ENCODE measurements at regions not wholly inside any gene's neighbourhood (a gene's known extent, or its start where the extent isn't known, plus 50 kb on each side); places are given as distances from the start of the nearest gene placed in this dataset.

DNA sequence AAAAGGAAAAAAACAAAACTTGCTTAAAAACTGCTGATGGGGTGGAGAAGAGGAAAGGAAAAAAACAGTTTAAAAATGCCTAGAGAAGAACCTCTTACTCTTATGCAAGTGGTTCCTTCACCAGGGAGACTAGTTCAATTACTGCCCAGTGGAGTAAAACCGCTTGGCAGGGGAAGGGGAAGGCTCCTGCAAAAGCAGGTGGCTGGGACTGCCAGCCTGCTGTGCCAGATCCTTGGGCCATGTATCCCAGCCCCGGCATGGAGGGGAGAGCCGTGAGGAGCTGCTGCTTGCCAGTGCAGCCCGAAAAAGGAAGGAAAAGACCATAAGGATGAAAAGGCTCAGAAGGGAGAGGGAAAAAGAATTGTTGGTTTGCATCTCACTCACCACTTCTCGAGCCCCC lies 123.0 kb downstream of the FSCB start:
- no peak for TF ChIP-seq POLR2A (IDR thresholded peaks at IDR 0.05)
- TF ChIP-seq, protein P1, sequence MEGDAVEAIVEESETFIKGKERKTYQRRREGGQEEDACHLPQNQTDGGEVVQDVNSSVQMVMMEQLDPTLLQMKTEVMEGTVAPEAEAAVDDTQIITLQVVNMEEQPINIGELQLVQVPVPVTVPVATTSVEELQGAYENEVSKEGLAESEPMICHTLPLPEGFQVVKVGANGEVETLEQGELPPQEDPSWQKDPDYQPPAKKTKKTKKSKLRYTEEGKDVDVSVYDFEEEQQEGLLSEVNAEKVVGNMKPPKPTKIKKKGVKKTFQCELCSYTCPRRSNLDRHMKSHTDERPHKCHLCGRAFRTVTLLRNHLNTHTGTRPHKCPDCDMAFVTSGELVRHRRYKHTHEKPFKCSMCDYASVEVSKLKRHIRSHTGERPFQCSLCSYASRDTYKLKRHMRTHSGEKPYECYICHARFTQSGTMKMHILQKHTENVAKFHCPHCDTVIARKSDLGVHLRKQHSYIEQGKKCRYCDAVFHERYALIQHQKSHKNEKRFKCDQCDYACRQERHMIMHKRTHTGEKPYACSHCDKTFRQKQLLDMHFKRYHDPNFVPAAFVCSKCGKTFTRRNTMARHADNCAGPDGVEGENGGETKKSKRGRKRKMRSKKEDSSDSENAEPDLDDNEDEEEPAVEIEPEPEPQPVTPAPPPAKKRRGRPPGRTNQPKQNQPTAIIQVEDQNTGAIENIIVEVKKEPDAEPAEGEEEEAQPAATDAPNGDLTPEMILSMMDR (IDR thresholded peaks at IDR 0.05 in 4 of 5, conservative IDR thresholded peaks at IDR 0.05 in 1 of 5), result no peak
- intact Hi-C loops (cut with DNase I; ENCODE audit: low total_unique reads) (no loop called here), in situ Hi-C loops (cut with MboI; ENCODE audit: low sequenced_read_pairs in 4 of 4) (no loop called here)

DNA sequence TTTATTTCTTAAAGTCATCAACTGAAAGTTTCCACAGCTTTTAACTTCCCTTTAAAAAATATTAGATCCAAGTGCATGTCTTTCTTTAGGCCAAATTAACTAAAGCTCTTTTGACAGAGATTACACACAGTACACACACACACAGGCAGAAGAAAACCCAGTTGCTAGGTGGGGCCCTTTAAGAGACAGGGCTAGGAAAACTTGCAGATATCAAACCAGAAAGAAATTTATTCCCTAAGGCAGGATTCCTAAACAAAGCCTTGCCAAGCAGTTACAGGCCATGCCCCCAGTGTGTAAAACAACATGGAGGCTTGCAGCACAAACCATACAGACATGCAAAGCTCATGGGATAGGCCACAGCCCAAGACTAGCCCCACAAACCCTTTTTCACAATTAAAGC lies 123.4 kb downstream of the FSCB start:
- Histone ChIP-seq H3K36me3 (no peaks in the 10 kb centered on the region), H3K27me3 (no peaks in the 10 kb centered on the region), H3K4me1 (no peaks in the 10 kb centered on the region), H3K9me3 (no peaks in the 10 kb centered on the region), H3K27ac (no peak overlapping the region), H3K4me3 (no peak overlapping the region)
- ATAC-seq, result no peak
- in situ Hi-C loops (cut with MboI; ENCODE audit: low sequenced_read_pairs in 4 of 4) (no loop called here), intact Hi-C loops (cut with DNase I; ENCODE audit: low total_unique reads) (no loop called here)
- TF ChIP-seq, protein P1 (IDR thresholded peaks at IDR 0.05 in 4 of 5, conservative IDR thresholded peaks at IDR 0.05 in 1 of 5), result no peak
- TF ChIP-seq POLR2A (IDR thresholded peaks at IDR 0.05), result no peak
- no peak for DNase-seq

More for the DNA sequence above, 123.0 kb downstream of the FSCB start:
- ATAC-seq (no peak), DNase-seq (no peak)
- no peaks in the 10 kb centered on the region for H3K4me1 ChIP-seq
- H3K36me3 ChIP-seq, result no peaks in the 10 kb centered on the region
- H3K27ac ChIP-seq, result no peak overlapping the region
- no peaks in the 10 kb centered on the region for H3K27me3 ChIP-seq
- H3K9me3 ChIP-seq, result no peaks in the 10 kb centered on the region
- H3K4me3 ChIP-seq, result no peak overlapping the region

DNA sequence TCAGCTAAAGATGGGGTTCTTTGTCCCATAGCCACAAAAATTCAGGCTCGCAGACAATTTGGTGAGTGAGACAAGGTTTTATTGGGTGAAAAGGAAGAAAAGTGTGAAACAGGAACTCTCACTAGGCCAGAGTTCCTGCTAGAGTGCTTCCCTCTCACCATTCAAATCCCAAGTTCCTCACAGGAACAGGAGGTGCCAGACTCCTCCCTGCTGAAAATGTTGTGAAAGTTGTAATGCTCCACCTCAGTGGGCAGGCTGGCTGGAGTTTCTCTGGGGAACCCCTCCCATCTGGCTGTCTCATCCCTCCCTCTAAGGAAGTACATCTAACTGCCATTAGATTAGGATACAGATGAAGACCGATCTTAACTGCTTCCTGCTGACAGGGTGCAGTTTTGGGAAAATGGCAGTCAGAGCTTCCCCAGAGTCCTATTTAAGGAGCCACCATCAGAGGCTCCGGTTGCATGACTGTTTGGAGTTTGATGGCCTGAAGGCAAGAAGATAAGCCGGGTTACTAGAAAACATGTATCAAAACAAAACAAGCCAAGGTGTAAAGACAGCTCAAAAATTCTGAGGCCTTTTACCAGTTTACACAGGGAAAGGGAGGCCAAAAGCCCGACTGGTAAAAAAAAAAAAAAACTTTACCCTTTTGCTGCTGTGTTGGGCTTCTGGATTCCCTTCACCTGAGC lies 127.6 kb downstream of the FSCB start:
- intact Hi-C loops (cut with DNase I; ENCODE audit: low total_unique reads), result no loop called here
- TF ChIP-seq, protein P1 (IDR thresholded peaks at IDR 0.05 in 4 of 5, conservative IDR thresholded peaks at IDR 0.05 in 1 of 5), result no peak
- TF ChIP-seq POLR2A (IDR thresholded peaks at IDR 0.05), result no peak
- DNase-seq, result no peak
- Histone ChIP-seq H3K27ac (no peak overlapping the region), H3K36me3 (no peaks in the 10 kb centered on the region), H3K9me3 (no peaks in the 10 kb centered on the region), H3K4me1 (no peaks in the 10 kb centered on the region), H3K4me3 (no peak overlapping the region), H3K27me3 (no peaks in the 10 kb centered on the region)
- in situ Hi-C loops (cut with MboI; ENCODE audit: low sequenced_read_pairs in 4 of 4), result no loop called here
- ATAC-seq, result no peak

DNA sequence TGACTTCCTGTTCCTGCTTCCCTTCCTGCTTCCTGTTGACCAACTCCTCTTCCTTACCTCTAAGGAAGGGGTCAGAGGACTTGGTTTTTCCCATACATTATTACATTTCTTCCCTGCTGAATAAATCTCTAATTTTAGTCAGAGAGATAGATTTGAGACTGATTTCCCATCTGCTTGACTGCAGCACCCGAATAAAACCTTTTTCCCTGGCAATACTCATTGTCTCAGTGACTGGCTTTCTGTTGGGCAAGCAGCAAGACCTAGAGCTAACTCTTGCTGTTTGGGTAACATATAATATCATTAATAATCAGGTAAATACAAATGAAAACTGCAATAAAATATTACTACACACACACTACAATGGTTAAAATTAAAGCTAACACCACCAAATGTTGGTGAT lies 132.2 kb downstream of the FSCB start:
- H3K4me1 ChIP-seq, result no peaks in the 10 kb centered on the region
- H3K27ac ChIP-seq, result no peak overlapping the region
- no peak for TF ChIP-seq POLR2A (IDR thresholded peaks at IDR 0.05)
- TF ChIP-seq, protein P1 (IDR thresholded peaks at IDR 0.05 in 4 of 5, conservative IDR thresholded peaks at IDR 0.05 in 1 of 5), result no peak
- H3K9me3 ChIP-seq, result no peaks in the 10 kb centered on the region
- ATAC-seq (no peak), DNase-seq (no peak)
- in situ Hi-C loops (cut with MboI; ENCODE audit: low sequenced_read_pairs in 4 of 4) (no loop called here), intact Hi-C loops (cut with DNase I; ENCODE audit: low total_unique reads) (no loop called here)
- no peaks in the 10 kb centered on the region for H3K36me3 ChIP-seq
- no peaks in the 10 kb centered on the region for H3K27me3 ChIP-seq
- H3K4me3 ChIP-seq, result no peak overlapping the region

Data from gastrocnemius medialis (tissue), 4 donors.